Hematopoietic multipotent progenitor cell treated with erythropoietin and hydrocortisone succinate and interleukin-3 and kit ligand, for 15 days (in vitro differentiated cells): ENCODE measurements at regions not wholly inside any gene's neighbourhood (a gene's known extent, or its start where the extent isn't known, plus 50 kb on each side); places are given as distances from the start of the nearest gene placed in this dataset.

Experiments used
- DNase-seq: peaks from one replicate; pipeline ENCODE4 v3.0.0-alpha.2; 2015; ENCODE audit warnings: low spot score

DNA sequence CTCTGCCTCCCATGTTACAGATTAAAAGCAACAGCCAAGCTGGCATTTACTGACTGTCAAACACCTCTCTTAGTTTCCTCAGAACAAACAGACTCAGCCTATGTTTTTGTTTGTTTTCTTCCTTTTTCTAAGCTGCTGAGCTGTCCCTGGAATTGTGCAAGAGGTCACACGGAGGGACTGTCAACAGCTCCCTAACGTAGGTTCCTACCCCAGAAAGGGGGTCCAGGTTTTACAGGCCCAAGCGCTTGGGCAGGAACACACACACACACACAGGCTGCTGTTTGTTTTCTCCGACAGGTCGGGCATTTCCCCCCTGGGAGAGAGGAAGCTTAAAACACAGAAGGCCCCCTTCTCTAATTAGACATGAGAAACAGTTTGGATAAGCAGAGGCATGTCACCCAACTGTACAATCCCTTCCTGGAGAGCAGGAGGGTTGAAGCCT lies 739.6 kb upstream of the TBX3 start:
- no peak for DNase-seq

DNA sequence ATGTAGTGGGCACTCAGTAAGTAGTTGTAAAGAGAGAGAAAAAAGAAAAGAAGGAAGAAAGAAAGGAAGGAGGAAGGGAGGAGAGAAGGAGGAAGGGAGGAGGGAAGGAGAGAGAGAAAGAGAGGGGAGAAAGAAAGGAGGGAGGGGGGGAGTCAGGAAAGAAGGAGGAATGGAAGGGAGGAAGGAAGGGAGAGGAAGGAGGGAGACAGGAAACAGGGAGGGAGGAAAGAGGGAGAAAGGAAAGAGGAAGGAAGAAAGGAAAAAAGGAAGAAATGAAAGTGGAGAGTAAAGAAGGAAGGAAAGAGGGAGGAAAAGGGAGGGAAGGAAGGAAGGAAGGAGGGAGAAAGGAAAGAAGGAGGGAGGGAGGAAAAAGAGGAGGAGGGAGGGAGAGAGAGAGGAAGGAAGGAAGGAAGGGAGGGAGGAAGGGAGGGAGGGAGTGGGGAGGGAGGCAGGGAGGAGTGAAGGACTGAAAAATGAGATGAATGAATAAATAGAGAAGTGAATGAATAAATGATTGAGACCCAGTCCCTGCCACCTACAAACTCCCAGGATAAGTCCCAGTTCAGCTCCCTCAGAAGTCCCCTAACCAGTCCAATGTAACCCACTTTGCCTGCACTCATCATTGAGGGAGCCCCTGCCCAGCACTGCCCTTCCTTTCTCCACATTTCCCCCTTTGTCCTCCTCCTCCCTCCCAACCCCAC lies 739.0 kb upstream of the TBX3 start:
- no peak for DNase-seq

DNA sequence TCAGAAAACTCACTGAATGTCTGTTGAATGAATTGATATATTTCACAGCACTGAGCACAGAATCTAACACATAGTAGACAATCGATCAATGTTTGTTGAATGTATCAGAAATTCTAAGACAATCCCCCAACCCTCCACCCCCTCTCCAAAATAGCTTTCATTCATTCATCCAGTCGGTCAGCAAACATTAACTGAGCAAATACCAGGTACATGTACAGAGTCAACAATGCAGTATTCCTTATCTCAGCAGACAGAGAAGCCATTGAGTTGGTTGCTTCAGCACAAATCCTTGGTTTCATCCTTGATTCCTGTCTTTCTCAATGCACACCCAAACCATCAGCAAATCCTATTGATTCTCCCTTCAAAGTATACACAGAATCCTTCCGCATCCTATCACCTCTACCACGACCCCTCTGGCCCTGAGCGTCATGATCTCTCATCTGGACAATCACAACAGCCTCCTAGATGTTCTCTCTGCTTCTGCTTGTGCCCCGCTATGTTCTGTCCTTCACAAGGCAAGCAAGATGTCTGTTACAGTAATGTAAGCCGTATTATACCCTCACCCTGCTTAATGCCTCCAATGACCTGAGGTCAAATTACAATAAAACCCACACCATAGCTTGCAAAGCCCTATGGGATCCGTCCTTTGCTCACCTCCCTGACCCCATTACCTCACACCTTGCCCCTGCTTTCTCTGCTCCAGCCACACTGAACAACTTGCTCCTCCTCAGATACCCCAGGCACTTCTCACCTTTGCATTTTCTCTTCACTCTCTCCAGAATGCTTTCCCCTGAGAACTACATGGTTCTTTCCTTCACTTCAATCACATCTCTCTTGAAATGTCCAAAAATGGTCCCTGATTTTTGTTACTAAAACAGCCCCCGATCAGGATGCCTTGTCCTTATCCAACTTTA lies 738.1 kb upstream of the TBX3 start:
- no peak for DNase-seq

DNA sequence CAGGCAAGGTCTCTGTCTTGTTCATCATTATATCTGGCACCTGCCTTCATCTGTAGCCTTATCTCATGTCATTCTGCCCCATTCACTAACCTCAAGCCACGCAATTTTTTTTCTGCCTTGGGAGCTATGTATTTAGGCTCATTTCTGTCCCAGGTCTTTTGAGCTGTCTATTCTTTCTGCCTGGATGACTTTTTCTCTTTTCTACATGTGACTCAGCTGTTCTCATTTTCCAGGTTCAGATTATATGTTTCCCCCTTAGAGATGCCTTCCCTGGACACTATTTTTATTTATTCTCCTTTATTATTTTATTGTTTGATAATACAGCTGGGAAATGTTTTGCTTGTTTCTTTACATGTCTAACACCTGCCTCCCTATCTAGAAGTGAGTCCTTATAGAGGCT lies 737.4 kb upstream of the TBX3 start:
- DNase-seq: no peak

DNA sequence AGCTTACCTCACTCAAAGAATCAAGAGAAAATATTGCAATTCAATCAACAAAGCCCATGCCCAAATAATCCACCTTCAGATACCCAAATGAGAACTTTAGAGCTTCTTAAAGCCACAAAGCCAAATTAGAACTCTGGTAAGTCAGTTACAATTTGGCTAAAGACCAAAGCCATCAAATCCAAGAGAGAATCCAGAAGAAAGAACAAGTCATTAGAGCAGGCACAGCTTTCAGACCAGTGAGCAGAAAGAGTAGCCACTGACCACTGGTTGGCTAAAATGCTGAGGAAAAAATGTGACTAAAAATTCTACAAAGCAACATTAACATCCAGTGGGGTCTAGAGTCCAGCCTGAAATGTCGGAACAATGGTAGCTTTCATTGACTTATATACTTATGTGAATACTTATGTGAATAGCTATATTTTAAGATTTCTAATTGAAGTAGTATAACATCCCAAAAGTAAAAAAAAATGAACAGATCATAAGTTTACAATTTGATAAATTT lies 735.2 kb upstream of the TBX3 start:
- no peak for DNase-seq

DNA sequence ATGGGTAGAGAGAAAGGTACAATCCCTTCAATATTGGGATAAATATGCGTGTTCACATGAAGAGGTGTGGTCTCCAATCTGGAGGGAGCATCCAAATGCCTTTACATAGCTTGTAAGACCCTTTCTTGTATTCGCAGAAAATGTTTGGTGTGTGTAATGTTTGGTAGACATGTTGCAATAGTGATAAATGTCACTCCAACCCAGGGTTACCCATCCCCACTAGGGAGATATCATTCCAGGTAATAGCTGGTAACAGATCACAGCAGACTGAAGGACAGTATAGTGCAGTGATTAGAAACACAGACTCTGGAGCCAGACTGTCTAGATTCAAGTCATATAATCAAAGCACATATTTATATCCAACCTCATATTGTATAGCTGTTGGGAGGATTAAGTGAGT lies 733.6 kb upstream of the TBX3 start:
- no peak for DNase-seq

DNA sequence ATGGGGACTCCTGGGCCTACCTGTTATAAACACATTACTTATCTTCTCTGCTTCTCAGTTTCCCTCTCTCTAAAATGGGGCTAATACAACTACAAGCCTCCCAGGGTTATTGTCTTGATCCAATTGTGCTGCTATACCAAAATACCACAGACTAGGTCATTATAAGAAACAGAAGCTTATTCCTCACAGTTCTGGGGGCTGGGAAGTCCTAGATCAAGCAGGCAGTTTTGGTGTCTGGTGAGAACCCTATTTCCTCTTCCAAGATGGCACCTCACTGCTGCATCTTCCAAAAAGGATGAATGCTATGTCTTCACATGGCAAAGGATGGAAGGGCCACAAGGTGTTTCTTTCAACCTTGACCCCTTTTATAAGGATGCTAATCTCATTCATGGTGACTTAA lies 732.9 kb upstream of the TBX3 start:
- no peak for DNase-seq

DNA sequence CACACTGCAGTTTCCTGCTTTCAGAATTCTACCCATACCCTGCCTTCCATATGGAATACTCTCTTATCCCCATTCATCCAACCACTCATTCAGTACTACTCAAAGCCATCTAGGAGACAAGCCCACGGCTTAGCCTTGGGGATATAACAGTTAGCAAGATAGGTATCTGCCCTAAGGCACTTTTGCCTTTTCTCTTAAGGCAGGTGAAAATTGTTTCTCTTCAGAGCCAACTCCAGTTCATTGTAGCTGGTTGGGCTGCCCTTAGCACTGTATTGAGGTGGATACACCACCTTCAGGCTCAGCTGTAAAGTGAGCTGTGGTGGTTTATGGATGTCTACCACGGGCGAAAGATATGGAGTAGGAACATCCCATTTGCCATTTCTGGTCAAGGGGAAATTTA lies 729.7 kb upstream of the TBX3 start:
- no peak for DNase-seq

DNA sequence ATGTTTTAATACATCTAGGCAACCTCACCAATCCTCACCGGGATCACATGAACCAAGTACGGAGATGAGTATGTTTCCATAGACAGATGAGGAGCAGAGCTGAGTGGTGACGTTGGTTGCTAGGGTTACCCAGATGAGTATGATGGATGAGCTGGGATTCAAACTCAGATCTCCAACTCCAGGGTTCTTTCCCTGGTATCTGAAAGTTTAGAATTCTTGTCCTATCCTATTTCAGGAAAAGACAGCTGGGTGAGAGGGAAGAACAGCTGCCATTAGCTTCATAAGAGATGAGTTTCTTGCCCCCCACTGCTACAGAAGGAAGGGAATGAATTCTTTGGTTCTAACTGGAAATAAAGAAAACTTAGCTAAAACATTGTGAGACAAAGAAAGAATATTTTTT lies 728.9 kb upstream of the TBX3 start:
- no peak for DNase-seq

DNA sequence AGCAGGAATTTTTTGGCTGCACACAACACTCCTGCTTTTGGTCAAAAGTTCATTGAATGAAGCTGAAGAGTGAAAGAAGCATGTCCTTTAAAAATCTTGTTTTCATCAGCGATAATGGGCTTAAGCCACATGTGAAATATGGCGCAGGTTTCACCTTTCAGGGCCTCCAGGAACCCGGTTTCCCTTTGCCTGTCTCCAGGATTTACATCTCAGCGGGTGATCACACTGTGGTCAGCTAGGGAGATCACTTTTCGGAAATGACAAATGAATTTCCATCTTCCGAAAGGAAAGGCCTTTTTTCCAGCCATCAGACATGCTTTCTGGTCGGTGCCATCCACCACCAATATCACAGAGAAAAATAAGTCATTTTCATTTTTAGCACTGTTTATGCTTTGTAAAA lies 727.1 kb upstream of the TBX3 start:
- DNase-seq: no peak

DNA sequence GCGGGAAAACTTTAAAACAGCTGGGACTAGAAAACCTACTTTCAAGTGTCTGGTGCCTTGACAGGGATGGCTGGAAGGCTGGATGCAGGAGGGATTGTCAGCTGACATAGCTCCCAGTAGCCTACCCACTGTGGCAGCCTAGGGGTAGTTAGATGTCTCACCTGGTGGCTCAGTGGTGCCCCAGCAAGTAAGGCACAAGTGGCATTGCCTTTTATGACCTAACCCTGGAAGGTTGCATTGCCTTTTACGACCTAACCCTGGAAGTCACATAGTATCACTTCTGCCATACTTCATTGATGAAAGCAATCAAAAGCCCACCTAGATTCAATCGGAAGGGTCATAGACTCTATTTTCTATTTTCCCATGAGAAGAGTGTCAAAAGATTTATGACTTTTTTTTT lies 724.7 kb upstream of the TBX3 start:
- no peak for DNase-seq

DNA sequence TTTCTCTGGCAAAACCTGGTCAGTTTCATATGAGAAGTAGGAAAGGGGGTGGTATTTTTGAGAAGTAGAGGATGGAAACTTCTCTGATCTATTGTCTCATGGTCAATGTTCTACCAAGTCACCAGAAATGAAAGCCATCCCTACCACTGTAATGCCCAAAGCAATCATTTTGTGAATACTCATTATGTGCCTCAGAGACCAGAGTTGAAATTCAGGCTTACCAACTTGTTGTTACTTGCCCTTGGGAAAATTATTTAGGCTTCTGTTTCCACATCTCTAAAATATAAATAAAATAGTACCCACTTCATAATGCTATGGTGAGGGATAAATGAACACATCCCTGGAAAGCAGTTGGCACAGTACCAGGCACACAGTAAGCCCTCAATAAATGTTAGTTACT lies 723.7 kb upstream of the TBX3 start:
- no peak for DNase-seq

DNA sequence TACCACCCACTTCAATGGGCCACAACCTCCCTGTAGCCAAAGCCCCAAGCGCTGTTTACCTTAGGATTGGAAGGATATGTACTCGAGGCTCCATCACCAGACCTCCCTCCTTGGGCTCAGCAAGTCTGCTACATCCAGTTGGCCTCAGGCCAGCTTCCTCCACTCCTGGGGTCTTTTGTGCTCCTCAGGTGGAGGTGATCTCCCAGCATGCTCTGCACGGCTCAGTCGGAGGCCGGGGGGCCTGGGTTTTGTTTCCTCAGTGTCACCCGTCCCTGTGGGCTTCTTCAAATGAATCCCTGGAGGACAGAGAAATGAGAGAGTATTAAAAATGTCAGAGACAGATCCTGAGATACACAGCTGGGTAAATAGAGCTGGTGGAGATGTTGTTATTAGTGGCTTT lies 723.1 kb upstream of the TBX3 start:
- DNase-seq: no peak

DNA sequence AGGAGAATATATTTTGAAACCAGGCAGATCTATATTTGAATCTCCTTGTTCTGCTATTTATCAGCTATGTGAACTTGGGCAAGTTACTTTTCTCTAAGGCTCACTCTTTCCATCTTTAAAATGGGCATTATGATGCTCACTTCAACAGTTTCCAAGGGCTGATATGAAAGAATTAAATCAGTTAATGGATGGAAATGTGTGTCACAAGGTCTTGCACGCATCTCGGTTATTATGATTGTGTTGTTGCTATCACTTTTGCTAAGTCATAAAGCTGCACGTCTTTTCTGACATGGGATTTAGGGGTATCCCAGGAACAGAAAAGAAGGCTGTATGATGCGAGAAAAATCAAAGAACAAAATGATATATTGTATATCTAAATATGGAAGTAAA lies 721.5 kb upstream of the TBX3 start:
- no peak for DNase-seq

DNA sequence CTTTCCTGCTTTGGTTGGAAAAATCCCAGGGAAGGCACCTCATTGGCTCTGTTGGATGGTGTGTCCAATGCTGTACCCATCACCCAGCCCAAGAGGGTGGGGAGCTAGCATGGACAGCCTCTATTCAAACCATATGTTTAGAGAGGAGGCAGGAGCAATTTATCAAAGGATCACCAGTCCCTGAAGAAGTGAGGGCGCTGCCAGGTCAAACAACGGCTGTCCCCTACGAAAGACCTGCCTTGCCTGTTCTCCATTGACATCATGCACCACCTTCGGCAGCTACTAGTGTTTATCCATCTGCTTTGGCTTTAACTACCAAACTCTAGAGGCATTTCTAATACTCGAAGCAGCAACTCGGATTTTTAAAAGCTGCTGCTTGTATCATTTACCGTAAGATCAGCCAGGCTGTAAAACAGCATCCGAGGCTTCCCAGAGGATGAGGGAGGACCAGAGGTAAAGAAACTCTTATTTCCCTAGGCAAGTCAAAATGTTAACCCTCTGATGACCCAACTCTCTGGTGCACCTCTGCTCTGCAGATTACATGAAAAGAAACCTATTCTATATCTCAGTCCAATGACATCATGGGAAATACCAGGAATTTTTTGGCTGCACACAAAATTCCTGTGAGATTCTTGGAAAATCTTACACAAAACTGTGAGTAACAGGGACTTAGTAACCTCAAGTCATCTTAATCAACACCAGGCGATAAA lies 720.9 kb upstream of the TBX3 start:
- no peak for DNase-seq

DNA sequence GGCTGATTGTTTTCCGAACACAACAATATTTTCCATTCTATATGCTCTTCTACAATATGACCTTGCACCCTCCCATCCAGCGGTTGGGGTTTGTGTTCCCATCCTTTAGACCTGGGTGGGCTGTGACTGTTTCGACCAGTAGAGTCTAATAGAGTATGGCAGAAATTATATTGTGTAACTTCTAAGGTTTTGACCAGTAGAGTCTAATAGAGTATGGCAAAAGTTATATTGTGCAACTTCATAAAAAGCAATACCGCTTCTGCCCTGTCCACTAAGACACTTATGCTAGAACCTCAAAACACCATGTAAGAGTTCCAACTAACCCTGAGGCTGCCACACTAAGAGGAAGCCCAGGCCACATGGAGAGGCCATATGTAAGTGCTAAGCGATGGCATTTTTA lies 719.7 kb upstream of the TBX3 start:
- DNase-seq: no peak

DNA sequence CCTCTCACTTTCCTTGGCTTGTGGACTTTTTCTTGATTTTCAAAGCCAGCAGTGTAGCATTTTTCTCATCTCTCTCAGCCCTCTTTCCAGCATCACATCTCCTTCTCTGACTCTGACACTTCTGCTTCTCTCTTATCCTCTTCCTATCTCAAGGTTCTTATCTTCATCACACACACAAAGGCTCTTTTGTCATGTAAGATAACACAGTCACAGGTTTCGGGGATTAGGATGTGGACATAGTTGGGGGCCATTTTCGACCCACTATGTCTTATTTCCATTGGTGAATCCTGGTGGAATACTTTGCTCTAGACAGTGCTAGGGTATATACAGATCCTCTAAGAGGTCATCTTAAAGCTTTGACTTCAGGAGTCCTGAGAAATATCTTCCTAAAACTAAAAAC lies 719.3 kb upstream of the TBX3 start:
- DNase-seq: no peak

DNA sequence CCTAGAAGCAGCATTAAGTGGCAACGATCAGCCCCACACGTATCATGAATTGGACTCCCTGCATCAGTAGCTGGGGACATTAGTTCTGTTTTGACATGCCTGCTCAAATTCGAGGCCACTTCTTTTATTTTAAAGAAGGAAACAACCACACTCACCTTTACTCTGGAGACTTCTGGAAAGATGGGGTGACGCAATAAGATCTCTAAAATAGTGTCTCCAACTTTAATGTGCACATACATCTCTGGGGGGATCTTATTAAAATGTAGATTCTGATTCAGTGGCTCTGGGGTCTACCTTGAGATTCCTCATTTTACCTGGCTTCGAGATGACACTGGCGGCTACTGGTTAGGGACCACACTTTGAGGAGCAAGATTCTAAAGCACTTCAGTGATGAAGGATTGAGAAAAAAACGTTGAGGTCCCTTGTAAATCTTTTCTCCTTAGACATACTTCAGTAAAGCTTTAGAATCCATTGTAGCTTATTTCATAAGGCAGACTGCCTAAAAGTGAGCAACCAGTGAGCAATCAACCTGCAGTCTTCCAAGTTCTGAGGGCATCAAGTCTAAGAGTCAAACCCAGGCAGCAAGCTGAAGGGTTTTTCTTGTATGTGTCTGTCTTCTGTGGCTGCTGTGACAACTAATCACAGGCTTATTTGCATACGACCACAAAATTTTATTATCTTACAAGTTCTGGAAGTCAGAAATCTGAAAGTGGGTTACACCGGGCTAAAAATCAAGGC lies 718.6 kb upstream of the TBX3 start:
- no peak for DNase-seq

DNA sequence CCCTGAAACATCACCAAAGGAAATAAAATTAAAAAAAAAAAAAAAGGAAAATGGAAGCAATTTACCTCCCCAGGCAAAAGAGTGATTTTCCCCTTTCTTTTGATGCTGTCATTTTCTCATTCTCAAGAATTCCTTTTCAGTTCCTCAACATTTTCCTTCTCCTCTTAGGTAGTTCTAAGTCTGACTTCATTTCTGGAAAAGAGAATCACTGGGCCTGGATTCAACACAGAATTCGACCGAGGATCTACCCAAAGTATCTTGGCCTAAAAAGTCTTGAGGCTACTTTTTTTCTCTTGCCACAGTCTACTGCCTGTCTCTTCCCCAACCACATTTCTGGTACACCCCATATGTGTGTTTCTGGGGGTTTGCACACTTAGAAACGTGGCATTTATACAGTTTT lies 717.8 kb upstream of the TBX3 start:
- DNase-seq: no peak

DNA sequence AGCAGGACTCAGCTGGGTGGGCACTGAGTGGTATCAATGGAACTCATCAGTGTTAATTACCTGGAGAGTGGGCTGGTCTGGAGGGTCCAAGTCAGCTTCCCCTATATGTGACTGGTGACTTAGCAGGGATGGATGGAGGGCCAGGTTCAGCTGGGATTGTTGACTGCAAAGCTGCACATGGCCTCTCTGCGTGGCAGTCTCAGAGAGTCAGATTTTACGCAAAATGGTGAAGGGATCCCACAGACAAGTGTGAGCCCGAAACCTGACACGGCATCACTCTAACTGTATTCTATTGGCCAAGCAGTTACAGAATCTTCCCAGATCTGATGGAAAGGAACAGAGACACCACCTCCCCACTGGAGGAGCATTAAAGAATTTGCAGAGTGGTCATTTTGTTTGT lies 716.0 kb upstream of the TBX3 start:
- DNase-seq: no peak

DNA sequence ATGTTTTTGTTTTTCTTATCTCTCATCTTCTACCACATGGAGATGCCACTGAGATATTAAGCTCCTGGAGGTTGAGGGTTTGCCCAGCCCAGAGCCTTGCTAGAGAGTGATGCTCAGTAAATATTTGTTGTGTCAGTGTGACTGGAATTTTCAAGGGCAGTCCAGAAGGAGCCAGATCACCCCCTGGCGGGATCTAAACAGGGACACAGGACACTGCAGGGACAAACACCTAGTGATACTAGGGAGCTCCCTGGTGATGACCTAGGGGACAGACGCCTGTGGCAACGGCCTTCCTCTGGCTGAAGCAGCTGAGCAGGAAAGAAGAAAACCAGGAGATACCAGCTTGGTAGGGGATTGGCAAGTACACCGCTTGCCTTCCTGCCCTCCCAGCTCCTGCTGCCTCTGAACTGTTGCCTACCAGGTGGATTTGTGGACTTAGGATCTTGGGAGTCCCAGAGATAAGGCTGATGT lies 714.4 kb upstream of the TBX3 start:
- DNase-seq: no peak

DNA sequence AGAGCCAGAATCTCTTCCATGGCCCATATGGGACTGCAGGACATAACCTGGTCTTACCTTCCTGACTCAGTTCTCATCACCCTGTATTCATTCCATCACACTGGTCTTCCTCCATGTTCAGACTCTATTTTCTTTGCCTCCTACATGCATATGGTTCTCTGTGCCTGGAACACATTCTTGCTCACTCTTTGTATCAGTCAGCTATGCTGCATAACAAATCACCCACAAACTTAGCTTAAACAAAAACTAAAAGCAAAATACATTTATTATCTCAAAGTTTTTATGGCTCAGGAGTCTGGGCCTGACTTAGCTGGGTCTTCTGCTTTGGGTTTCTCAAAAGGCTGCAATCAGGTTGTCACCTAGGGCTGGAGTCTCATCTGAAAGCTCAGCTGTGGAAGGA lies 712.6 kb upstream of the TBX3 start:
- DNase-seq: no peak
